Transverse colon (tissue), 4 donors: ENCODE measurements at regions not wholly inside any gene's neighbourhood (a gene's known extent, or its start where the extent isn't known, plus 50 kb on each side); places are given as distances from the start of the nearest gene placed in this dataset.
"Not testable (repeated sequence)": the region's sequence is repeated elsewhere in the genome, so short reads cannot be mapped to it uniquely, and the experiment has no call there.

ENCODE experiments used
- DNase-seq: peaks from one replicate; pipeline ENCODE4 v3.0.0-alpha.2; 2019
- H3K27ac ChIP-seq, 4 donors: fragments of 200-600 bp; sonication (generic); 2 replicates each; pipeline ENCODE4 v1.5.1; 2016 to 2018; ENCODE audit warnings: inconsistent platforms in 4 of 4
- H3K27me3 ChIP-seq: fragments of 200-600 bp; sonication (generic); 2 replicates; pipeline ENCODE4 v1.5.1; 2017; ENCODE audit warnings: inconsistent platforms
- H3K36me3 ChIP-seq, 4 donors: fragments of 200-600 bp; sonication (generic); 2 replicates each; pipeline ENCODE4 v1.5.1; 2017 to 2019; ENCODE audit warnings: inconsistent platforms in 4 of 4
- H3K4me1 ChIP-seq, 4 donors: fragments of 200-600 bp; sonication (generic); 2 replicates each; pipeline ENCODE4 v1.5.1; 2017 to 2020; ENCODE audit warnings: inconsistent platforms in 4 of 4
- H3K4me3 ChIP-seq, 4 donors: fragments of 200-600 bp; sonication (generic); 1 replicate in 1 of 4; 2 replicates in 3 of 4; pipeline versions ENCODE4 v1.5.1 to v1.6.1; 2017 to 2019; ENCODE audit warnings: inconsistent platforms in 4 of 4
- H3K9me3 ChIP-seq, 2 donors: fragments of 200-600 bp; sonication (generic); 2 replicates each; pipeline ENCODE4 v1.5.1; 2017 to 2019; ENCODE audit warnings: inconsistent platforms in 2 of 2
- EP300 ChIP-seq: sonication (generic); formaldehyde crosslinking; IDR thresholded peaks from one replicate; pipeline ENCODE4 v1.6.1; 2017; ENCODE audit warnings: antibody characterized with exemption, low read depth
- POLR2A ChIP-seq: fragments of 450-650 bp; IDR thresholded peaks from one replicate; pipeline ENCODE4 v1.6.1; 2016; ENCODE audit warnings: antibody characterized with exemption, mild to moderate bottlenecking, moderate library complexity
- POLR2AphosphoS5 ChIP-seq, 3 donors: sonication (generic); formaldehyde crosslinking; IDR thresholded peaks; one replicate each; pipeline ENCODE4 v1.6.1; 2016; ENCODE audit warnings: antibody characterized with exemption in 3 of 3
- WGBS, 2 donors: methylation state at CpG; one replicate each; pipeline ENCODE4 v1.1.5; 2018; ENCODE audit warnings: low coverage in 1 of 2; 5-methylcytosine and 5-hydroxymethylcytosine counted together
- in situ Hi-C, 4 donors: fragments of 200-750 bp; cut with MboI; loops; one replicate each; pipeline versions ENCODE4 v1.15.0 to v1.15.1; 2017; ENCODE audit warnings: low sequenced_read_pairs in 3 of 4, low pct_ligation_motif_present in 1 of 4, low pct_unique_long_range_greater_than_20kb in 1 of 4
- intact Hi-C: fragments of 100-400 bp; cut with DNase I; formaldehyde crosslinking; loops from one replicate; pipeline ENCODE4 v1.15.1; 2023; ENCODE audit warnings: low total_unique reads
- TF ChIP-seq, protein P1 (sequence below), 5 experiments: fragments of 200-600 bp in 3 of 5; fragments of 450-650 bp in 2 of 5; sonication (generic) in 3 of 5; IDR thresholded peaks; 1 replicate in 2 of 5; 2 replicates in 3 of 5; pipeline ENCODE4 v1.5.1; 2016 to 2017; ENCODE audit warnings: antibody characterized with exemption in 5 of 5, inconsistent platforms in 3 of 5, mild to moderate bottlenecking in 2 of 5, moderate library complexity in 1 of 5

DNA sequence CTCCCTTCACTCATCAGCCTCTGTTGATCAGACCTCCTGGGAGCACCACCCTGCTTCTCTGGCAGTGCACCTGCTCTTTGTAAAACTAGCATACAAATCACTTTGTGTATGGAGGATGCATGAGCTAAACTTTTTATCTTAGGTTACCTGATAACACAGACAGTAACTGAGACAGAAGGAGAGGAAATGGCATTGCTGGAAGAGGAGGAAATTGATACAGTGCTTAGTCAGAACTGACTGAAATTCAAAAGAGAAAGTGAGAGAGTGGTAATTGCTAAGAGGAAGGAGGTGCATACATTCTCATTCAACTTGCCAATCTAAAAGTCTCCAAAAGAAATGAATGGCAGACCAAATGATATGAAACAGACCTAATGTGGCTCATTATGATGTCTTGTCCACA is 1120.7 kb downstream of the GATA3 start:
- in situ Hi-C loops = no loop called here
- no peak for DNase-seq
- Histone ChIP-seq H3K27me3 (no peaks in the 10 kb centered on the region), H3K4me3 (no peak overlapping the region), H3K36me3 (no peaks in the 10 kb centered on the region), H3K4me1 (no peaks in the 10 kb centered on the region), H3K9me3 (no peaks in the 10 kb centered on the region), H3K27ac (no peak overlapping the region)
- TF ChIP-seq, protein P1, sequence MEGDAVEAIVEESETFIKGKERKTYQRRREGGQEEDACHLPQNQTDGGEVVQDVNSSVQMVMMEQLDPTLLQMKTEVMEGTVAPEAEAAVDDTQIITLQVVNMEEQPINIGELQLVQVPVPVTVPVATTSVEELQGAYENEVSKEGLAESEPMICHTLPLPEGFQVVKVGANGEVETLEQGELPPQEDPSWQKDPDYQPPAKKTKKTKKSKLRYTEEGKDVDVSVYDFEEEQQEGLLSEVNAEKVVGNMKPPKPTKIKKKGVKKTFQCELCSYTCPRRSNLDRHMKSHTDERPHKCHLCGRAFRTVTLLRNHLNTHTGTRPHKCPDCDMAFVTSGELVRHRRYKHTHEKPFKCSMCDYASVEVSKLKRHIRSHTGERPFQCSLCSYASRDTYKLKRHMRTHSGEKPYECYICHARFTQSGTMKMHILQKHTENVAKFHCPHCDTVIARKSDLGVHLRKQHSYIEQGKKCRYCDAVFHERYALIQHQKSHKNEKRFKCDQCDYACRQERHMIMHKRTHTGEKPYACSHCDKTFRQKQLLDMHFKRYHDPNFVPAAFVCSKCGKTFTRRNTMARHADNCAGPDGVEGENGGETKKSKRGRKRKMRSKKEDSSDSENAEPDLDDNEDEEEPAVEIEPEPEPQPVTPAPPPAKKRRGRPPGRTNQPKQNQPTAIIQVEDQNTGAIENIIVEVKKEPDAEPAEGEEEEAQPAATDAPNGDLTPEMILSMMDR (IDR thresholded peaks at IDR 0.05) = no peak
- no peak for TF ChIP-seq POLR2AphosphoS5 (IDR thresholded peaks at IDR 0.05)
- TF ChIP-seq EP300 = no peak
- TF ChIP-seq POLR2A = no peak
- intact Hi-C loops = no loop called here

DNA sequence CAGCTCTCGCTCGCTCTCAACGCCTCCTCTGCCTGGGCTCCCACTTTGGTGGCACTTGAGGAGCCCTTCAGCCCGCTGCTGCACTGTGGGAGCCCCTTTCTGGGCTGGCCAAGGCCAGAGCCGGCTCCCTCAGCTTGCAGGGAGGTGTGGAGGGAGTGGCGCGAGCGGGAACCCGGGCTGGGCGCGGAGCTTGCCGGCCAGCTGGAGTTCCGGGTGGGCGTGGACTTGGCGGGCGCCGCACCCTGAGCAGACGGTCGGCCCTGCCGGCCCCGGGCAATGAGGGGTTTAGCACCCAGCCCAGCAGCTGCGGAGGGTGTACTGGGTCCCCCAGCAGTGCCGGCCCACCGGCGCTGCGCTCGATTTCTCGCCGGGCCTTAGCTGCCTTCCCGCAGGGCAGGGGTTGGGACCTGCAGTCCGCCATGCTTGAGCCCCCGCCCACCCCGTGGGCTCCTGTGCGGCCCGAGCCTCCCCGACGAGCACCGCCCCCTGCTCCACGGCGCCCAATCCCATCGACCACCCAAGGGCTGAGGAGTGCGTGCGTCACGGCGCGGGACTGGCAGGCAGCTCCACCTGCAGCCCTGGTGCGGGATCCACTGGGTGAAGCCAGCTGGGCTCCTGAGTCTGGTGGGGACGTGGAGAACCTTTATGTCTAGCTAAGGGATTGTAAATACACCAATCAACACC is 1128.9 kb downstream of the GATA3 start:
- in situ Hi-C loops, H3K4me3 ChIP-seq, H3K4me1 ChIP-seq, H3K9me3 ChIP-seq, H3K36me3 ChIP-seq, DNase-seq, intact Hi-C loops, H3K27ac ChIP-seq, H3K27me3 ChIP-seq: not testable (repeated sequence)
- WGBS, 2 donors = 83 to 95% methylated on average over 8 to 44 of the region's 48 CpGs

DNA sequence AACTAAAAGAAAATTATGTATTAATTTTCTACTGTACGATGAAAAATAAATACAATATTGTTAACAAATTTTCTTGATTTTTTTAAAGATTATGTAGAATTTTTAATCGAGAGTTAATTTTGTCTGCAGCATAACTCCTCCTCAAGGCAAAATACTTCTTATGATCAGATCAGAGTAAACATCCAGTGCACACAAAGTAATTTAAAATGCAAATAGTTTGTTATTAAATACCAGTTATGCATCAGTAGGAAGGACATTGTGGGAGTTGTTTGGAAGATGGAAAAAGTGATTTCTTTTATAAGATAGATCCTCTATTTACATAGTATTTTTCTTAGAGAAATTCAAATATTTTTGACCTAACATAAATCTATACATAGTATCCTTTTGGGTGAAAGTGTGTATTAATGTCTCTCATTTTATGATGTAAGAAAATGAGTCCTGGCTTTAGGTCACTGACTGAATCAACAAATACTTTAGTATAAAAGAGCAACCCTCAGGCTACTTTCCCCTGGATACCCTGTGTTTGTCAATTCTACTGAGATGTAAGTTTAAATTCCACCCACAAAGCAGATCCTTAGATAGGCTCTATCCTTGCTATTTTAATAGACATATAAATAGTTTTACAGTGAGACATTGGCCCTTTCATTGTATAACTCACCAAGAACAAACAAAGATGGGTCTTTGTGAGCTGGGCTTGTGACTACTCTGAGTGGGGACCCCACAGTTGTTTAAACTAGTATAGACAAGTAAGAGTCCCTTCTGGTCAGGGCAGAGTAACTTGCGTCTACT is 1133.7 kb downstream of the GATA3 start:
- no peak for DNase-seq
- WGBS, 2 donors = 87 to 89% methylated on average over 3 of the region's 3 CpGs
- H3K9me3 ChIP-seq = no peaks in the 10 kb centered on the region
- no peaks in the 10 kb centered on the region for H3K36me3 ChIP-seq
- intact Hi-C loops = no loop called here
- in situ Hi-C loops = no loop called here
- H3K4me3 ChIP-seq = no peak overlapping the region
- H3K27me3 ChIP-seq = no peaks in the 10 kb centered on the region
- TF ChIP-seq, protein P1 (IDR thresholded peaks at IDR 0.05) = no peak
- no peak for TF ChIP-seq EP300
- TF ChIP-seq POLR2A = no peak
- TF ChIP-seq POLR2AphosphoS5 (IDR thresholded peaks at IDR 0.05) = no peak
- no peaks in the 10 kb centered on the region for H3K4me1 ChIP-seq
- H3K27ac ChIP-seq = no peak overlapping the region

DNA sequence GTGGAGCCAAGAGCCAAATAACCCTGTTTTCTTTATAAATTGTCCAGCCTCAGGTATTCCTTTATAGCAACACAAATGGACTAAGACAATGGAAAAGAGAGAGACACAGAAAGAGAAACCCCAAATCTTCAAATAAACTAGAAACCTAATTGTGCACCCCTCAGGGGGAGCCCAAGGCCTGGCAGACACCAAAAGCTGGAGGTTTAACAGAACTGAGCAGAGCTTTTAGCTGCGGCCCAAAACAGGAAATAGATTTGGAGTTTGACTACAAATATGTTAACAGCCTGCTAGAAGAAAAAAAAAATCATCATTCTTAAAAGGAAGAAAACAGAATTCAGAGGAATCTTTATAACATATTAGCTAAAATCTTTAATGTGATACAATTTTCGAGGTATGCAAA is 1135.0 kb downstream of the GATA3 start:
- intact Hi-C loops (no loop called here), in situ Hi-C loops (no loop called here)
- WGBS, 2 donors = 64 to 89% methylated on average over 2 of the region's 2 CpGs
- Histone ChIP-seq H3K36me3 (no peaks in the 10 kb centered on the region), H3K4me1 (no peaks in the 10 kb centered on the region), H3K27ac (no peak overlapping the region), H3K27me3 (no peaks in the 10 kb centered on the region), H3K4me3 (no peak overlapping the region), H3K9me3 (no peaks in the 10 kb centered on the region)
- DNase-seq = no peak
- TF ChIP-seq EP300 (no peak), POLR2A (no peak), POLR2AphosphoS5 (IDR thresholded peaks at IDR 0.05) (no peak)
- TF ChIP-seq, protein P1 (IDR thresholded peaks at IDR 0.05) = no peak
